Esophagus (tissue), 2 donors: ENCODE measurements at regions not wholly inside any gene's neighbourhood (a gene's known extent, or its start where the extent isn't known, plus 50 kb on each side); places are given as distances from the start of the nearest gene placed in this dataset.

Experiments
- H3K27ac ChIP-seq, 2 donors: one replicate each; pipeline ENCODE4 v1.5.1; 2013; ENCODE audit warnings: low read depth in 2 of 2, mild to moderate bottlenecking in 2 of 2, inconsistent platforms in 1 of 2, low read length in 1 of 2, moderate library complexity in 1 of 2
- H3K27me3 ChIP-seq, 2 donors: one replicate each; pipeline ENCODE4 v1.6.1; 2013; ENCODE audit warnings: low read length in 2 of 2, control low read depth in 1 of 2, mild to moderate bottlenecking in 1 of 2; ENCODE audit not compliant: insufficient read depth in 2 of 2, control insufficient read depth in 1 of 2
- H3K36me3 ChIP-seq, 2 donors: one replicate each; pipeline ENCODE4 v1.6.1; 2013; ENCODE audit warnings: low read length in 1 of 2; ENCODE audit not compliant: control insufficient read depth in 2 of 2, insufficient read depth in 2 of 2
- H3K4me1 ChIP-seq, 2 donors: one replicate each; pipeline ENCODE4 v1.6.1; 2013; ENCODE audit warnings: low read length in 1 of 2; ENCODE audit not compliant: control insufficient read depth in 2 of 2, insufficient read depth in 2 of 2
- H3K4me3 ChIP-seq, 2 donors: one replicate each; pipeline ENCODE4 v1.5.1; 2013; ENCODE audit warnings: low read length in 2 of 2, mild to moderate bottlenecking in 2 of 2, low read depth in 1 of 2, moderate library complexity in 1 of 2
- H3K9me3 ChIP-seq, 2 donors: one replicate each; pipeline ENCODE4 v1.6.1; 2013; ENCODE audit warnings: mild to moderate bottlenecking in 2 of 2, low read depth in 1 of 2, low read length in 1 of 2, moderate library complexity in 1 of 2; ENCODE audit not compliant: control insufficient read depth in 2 of 2, insufficient read depth in 1 of 2
- WGBS, 2 donors: extraction: QIAGEN DNeasy Blood & Tissue Kit; methylation state at CpG; one replicate each; pipeline ENCODE4 v1.1.7; 2013; 5-methylcytosine and 5-hydroxymethylcytosine counted together
- donor health status: healthy with polysubstance abuse.
- donor health status: Bipolar disorder and iron deficiency.

GRCh38 chr2:567496-567864, 109.7 kb downstream of the TMEM18 start:
- WGBS, 2 donors: 59 to 63% methylated on average over 9 of the region's 9 CpGs
- peaks cover 0 to 6% of the 10 kb centered on the region in 2 donors for H3K27me3 ChIP-seq
- H3K27ac ChIP-seq: no peak overlapping the region
- no peaks in the 10 kb centered on the region for H3K36me3 ChIP-seq
- no peaks in the 10 kb centered on the region for H3K9me3 ChIP-seq
- peaks cover 0 to 2% of the 10 kb centered on the region in 2 donors for H3K4me1 ChIP-seq
- H3K4me3 ChIP-seq: no peak overlapping the region

- H3K4me1 ChIP-seq: peaks cover 0 to 2% of the 10 kb centered on the region in 2 donors
- H3K9me3 ChIP-seq: no peaks in the 10 kb centered on the region
- H3K27ac ChIP-seq: no peak overlapping the region
- H3K36me3 ChIP-seq: no peaks in the 10 kb centered on the region
- WGBS, 2 donors: 84 to 89% methylated on average over 19 of the region's 19 CpGs
- no peak overlapping the region for H3K4me3 ChIP-seq
- peaks cover 0 to 6% of the 10 kb centered on the region in 2 donors for H3K27me3 ChIP-seq
Measured at GRCh38 chr2:566379-567313, 110.6 kb downstream of the TMEM18 start.

- peaks cover 0 to 2% of the 10 kb centered on the region in 2 donors for H3K4me1 ChIP-seq
- no peak overlapping the region for H3K4me3 ChIP-seq
- H3K27ac ChIP-seq: no peak overlapping the region
- 93 to 94% methylated on average over 19 of the region's 19 CpGs for WGBS, 2 donors
- no peaks in the 10 kb centered on the region for H3K36me3 ChIP-seq
- peaks cover 0 to 6% of the 10 kb centered on the region in 2 donors for H3K27me3 ChIP-seq
- H3K9me3 ChIP-seq: no peaks in the 10 kb centered on the region
Measured at GRCh38 chr2:564471-565181, 112.6 kb downstream of the TMEM18 start.

- no peak overlapping the region for H3K4me3 ChIP-seq
- H3K27ac ChIP-seq: no peak overlapping the region
- 66 to 77% methylated on average over 10 of the region's 10 CpGs for WGBS, 2 donors
- peaks cover 0 to 2% of the 10 kb centered on the region in 2 donors for H3K4me1 ChIP-seq
- no peaks in the 10 kb centered on the region for H3K36me3 ChIP-seq
- no peaks in the 10 kb centered on the region for H3K9me3 ChIP-seq
- H3K27me3 ChIP-seq: peaks cover 0 to 6% of the 10 kb centered on the region in 2 donors
Measured at GRCh38 chr2:563512-563911, 113.7 kb downstream of the TMEM18 start.

- H3K36me3 ChIP-seq: no peaks in the 10 kb centered on the region
- no peak overlapping the region for H3K4me3 ChIP-seq
- 85 to 87% methylated on average over 33 of the region's 33 CpGs for WGBS, 2 donors
- H3K27ac ChIP-seq: no peak overlapping the region
- no peaks in the 10 kb centered on the region for H3K9me3 ChIP-seq
- H3K27me3 ChIP-seq: peaks cover 0 to 6% of the 10 kb centered on the region in 2 donors
- no peaks in the 10 kb centered on the region for H3K4me1 ChIP-seq
Measured at GRCh38 chr2:562391-563364, 114.5 kb downstream of the TMEM18 start.

GRCh38 chr2:558879-559278, 118.3 kb downstream of the TMEM18 start:
- WGBS, 2 donors: 85% methylated on average over 14 of the region's 14 CpGs
- no peaks in the 10 kb centered on the region for H3K36me3 ChIP-seq
- H3K9me3 ChIP-seq: no peaks in the 10 kb centered on the region
- peaks cover 0 to 4% of the 10 kb centered on the region in 2 donors for H3K4me1 ChIP-seq
- no peak overlapping the region for H3K4me3 ChIP-seq
- H3K27me3 ChIP-seq: no peaks in the 10 kb centered on the region
- no peak overlapping the region for H3K27ac ChIP-seq

- Histone ChIP-seq H3K27me3 (no peaks in the 10 kb centered on the region), H3K4me1 (peaks cover 0 to 4% of the 10 kb centered on the region in 2 donors), H3K9me3 (no peaks in the 10 kb centered on the region), H3K36me3 (no peaks in the 10 kb centered on the region), H3K27ac (no peak overlapping the region), H3K4me3 (no peak overlapping the region)
- WGBS, 2 donors: 84 to 92% methylated on average over 15 to 17 of the region's 17 CpGs
Measured at GRCh38 chr2:558302-558642, 118.9 kb downstream of the TMEM18 start.

GRCh38 chr2:557635-558301, 119.4 kb downstream of the TMEM18 start:
- 88 to 91% methylated on average over 34 of the region's 34 CpGs for WGBS, 2 donors
- H3K4me3 ChIP-seq: no peak overlapping the region
- no peak overlapping the region for H3K27ac ChIP-seq
- no peaks in the 10 kb centered on the region for H3K27me3 ChIP-seq
- peaks cover 0 to 4% of the 10 kb centered on the region in 2 donors for H3K4me1 ChIP-seq
- no peaks in the 10 kb centered on the region for H3K36me3 ChIP-seq
- H3K9me3 ChIP-seq: no peaks in the 10 kb centered on the region

- WGBS, 2 donors: 50 to 59% methylated on average over 11 of the region's 11 CpGs
- Histone ChIP-seq H3K4me1 (peaks cover 0 to 4% of the 10 kb centered on the region in 2 donors), H3K9me3 (no peaks in the 10 kb centered on the region), H3K4me3 (no peak overlapping the region), H3K36me3 (no peaks in the 10 kb centered on the region), H3K27ac (no peak overlapping the region), H3K27me3 (no peaks in the 10 kb centered on the region)
Measured at GRCh38 chr2:556485-556884, 120.7 kb downstream of the TMEM18 start.
